Esophagus (tissue), 2 donors: ENCODE measurements at regions not wholly inside any gene's neighbourhood (a gene's known extent, or its start where the extent isn't known, plus 50 kb on each side); places are given as distances from the start of the nearest gene placed in this dataset.

Source experiments
- H3K27ac ChIP-seq, 2 donors: one replicate each; pipeline ENCODE4 v1.5.1; 2013; ENCODE audit warnings: low read depth in 2 of 2, mild to moderate bottlenecking in 2 of 2, inconsistent platforms in 1 of 2, low read length in 1 of 2, moderate library complexity in 1 of 2
- H3K27me3 ChIP-seq, 2 donors: one replicate each; pipeline ENCODE4 v1.6.1; 2013; ENCODE audit warnings: low read length in 2 of 2, control low read depth in 1 of 2, mild to moderate bottlenecking in 1 of 2; ENCODE audit not compliant: insufficient read depth in 2 of 2, control insufficient read depth in 1 of 2
- H3K36me3 ChIP-seq, 2 donors: one replicate each; pipeline ENCODE4 v1.6.1; 2013; ENCODE audit warnings: low read length in 1 of 2; ENCODE audit not compliant: control insufficient read depth in 2 of 2, insufficient read depth in 2 of 2
- H3K4me1 ChIP-seq, 2 donors: one replicate each; pipeline ENCODE4 v1.6.1; 2013; ENCODE audit warnings: low read length in 1 of 2; ENCODE audit not compliant: control insufficient read depth in 2 of 2, insufficient read depth in 2 of 2
- H3K4me3 ChIP-seq, 2 donors: one replicate each; pipeline ENCODE4 v1.5.1; 2013; ENCODE audit warnings: low read length in 2 of 2, mild to moderate bottlenecking in 2 of 2, low read depth in 1 of 2, moderate library complexity in 1 of 2
- H3K9me3 ChIP-seq, 2 donors: one replicate each; pipeline ENCODE4 v1.6.1; 2013; ENCODE audit warnings: mild to moderate bottlenecking in 2 of 2, low read depth in 1 of 2, low read length in 1 of 2, moderate library complexity in 1 of 2; ENCODE audit not compliant: control insufficient read depth in 2 of 2, insufficient read depth in 1 of 2
- WGBS, 2 donors: extraction: QIAGEN DNeasy Blood & Tissue Kit; methylation state at CpG; one replicate each; pipeline ENCODE4 v1.1.7; 2013; 5-methylcytosine and 5-hydroxymethylcytosine counted together
- donor health status: healthy with polysubstance abuse.
- donor health status: Bipolar disorder and iron deficiency.

GRCh38 chr4:13056630-13057189, 427.4 kb downstream of the RAB28 start:
- no peaks in the 10 kb centered on the region for H3K9me3 ChIP-seq
- no peaks in the 10 kb centered on the region for H3K27me3 ChIP-seq
- no peak overlapping the region for H3K4me3 ChIP-seq
- H3K4me1 ChIP-seq: no peaks in the 10 kb centered on the region
- no peaks in the 10 kb centered on the region for H3K36me3 ChIP-seq
- 73 to 75% methylated on average over 4 of the region's 4 CpGs for WGBS, 2 donors
- H3K27ac ChIP-seq: no peak overlapping the region

GRCh38 chr4:13054420-13054970, 429.6 kb downstream of the RAB28 start:
- WGBS, 2 donors: 54 to 76% methylated on average over 3 of the region's 3 CpGs
- no peak overlapping the region for H3K4me3 ChIP-seq
- H3K9me3 ChIP-seq: no peaks in the 10 kb centered on the region
- H3K27ac ChIP-seq: no peak overlapping the region
- H3K27me3 ChIP-seq: no peaks in the 10 kb centered on the region
- no peaks in the 10 kb centered on the region for H3K4me1 ChIP-seq
- no peaks in the 10 kb centered on the region for H3K36me3 ChIP-seq

GRCh38 chr4:13047591-13047990, 436.5 kb downstream of the RAB28 start:
- Histone ChIP-seq H3K4me3 (no peak overlapping the region), H3K27ac (no peak overlapping the region), H3K4me1 (no peaks in the 10 kb centered on the region), H3K36me3 (no peaks in the 10 kb centered on the region), H3K27me3 (no peaks in the 10 kb centered on the region), H3K9me3 (no peaks in the 10 kb centered on the region)
- 49 to 62% methylated on average over 4 of the region's 4 CpGs for WGBS, 2 donors

GRCh38 chr4:13036841-13037240, 447.3 kb downstream of the RAB28 start:
- Histone ChIP-seq H3K4me1 (no peaks in the 10 kb centered on the region), H3K27me3 (no peaks in the 10 kb centered on the region), H3K4me3 (no peak overlapping the region), H3K27ac (no peak overlapping the region), H3K9me3 (no peaks in the 10 kb centered on the region), H3K36me3 (no peaks in the 10 kb centered on the region)
- 58 to 68% methylated on average over 3 of the region's 3 CpGs for WGBS, 2 donors

- Histone ChIP-seq H3K36me3 (no peaks in the 10 kb centered on the region), H3K27ac (no peak overlapping the region), H3K4me3 (no peak overlapping the region), H3K27me3 (no peaks in the 10 kb centered on the region), H3K9me3 (no peaks in the 10 kb centered on the region), H3K4me1 (no peaks in the 10 kb centered on the region)
- 70 to 86% methylated on average over 1 of the region's 1 CpG for WGBS, 2 donors
Measured at GRCh38 chr4:13032936-13033335, 451.2 kb downstream of the RAB28 start.

- H3K9me3 ChIP-seq: no peaks in the 10 kb centered on the region
- H3K4me1 ChIP-seq: no peaks in the 10 kb centered on the region
- H3K27me3 ChIP-seq: no peaks in the 10 kb centered on the region
- H3K36me3 ChIP-seq: no peaks in the 10 kb centered on the region
- 77 to 80% methylated on average over 7 of the region's 7 CpGs for WGBS, 2 donors
- H3K27ac ChIP-seq: no peak overlapping the region
- no peak overlapping the region for H3K4me3 ChIP-seq
Measured at GRCh38 chr4:13024147-13025105, 459.7 kb downstream of the RAB28 start.

- Histone ChIP-seq H3K4me1 (no peaks in the 10 kb centered on the region), H3K36me3 (no peaks in the 10 kb centered on the region), H3K4me3 (no peak overlapping the region), H3K27ac (no peak overlapping the region), H3K9me3 (no peaks in the 10 kb centered on the region), H3K27me3 (no peaks in the 10 kb centered on the region)
- WGBS, 2 donors: 31 to 42% methylated on average over 5 of the region's 5 CpGs
Measured at GRCh38 chr4:13007802-13008470, 476.2 kb downstream of the RAB28 start.

GRCh38 chr4:12993923-12994322, 490.2 kb downstream of the RAB28 start:
- no peaks in the 10 kb centered on the region for H3K27me3 ChIP-seq
- H3K4me3 ChIP-seq: no peak overlapping the region
- peaks cover 2 to 3% of the 10 kb centered on the region in 2 donors for H3K9me3 ChIP-seq
- no peaks in the 10 kb centered on the region for H3K36me3 ChIP-seq
- H3K27ac ChIP-seq: no peak overlapping the region
- 89 to 92% methylated on average over 3 of the region's 3 CpGs for WGBS, 2 donors
- H3K4me1 ChIP-seq: no peaks in the 10 kb centered on the region

- 70% methylated on average over 2 of the region's 2 CpGs for WGBS, 2 donors
- Histone ChIP-seq H3K9me3 (no peaks in the 10 kb centered on the region), H3K27ac (no peak overlapping the region), H3K27me3 (no peaks in the 10 kb centered on the region), H3K36me3 (no peaks in the 10 kb centered on the region), H3K4me1 (no peaks in the 10 kb centered on the region), H3K4me3 (no peak overlapping the region)
Measured at GRCh38 chr4:12987284-12987683, 496.9 kb downstream of the RAB28 start.
